ENCODE measurements at regions not wholly inside any gene's neighbourhood (a gene's known extent, or its start where the extent isn't known, plus 50 kb on each side); places are given as distances from the start of the nearest gene placed in this dataset.

DNA sequence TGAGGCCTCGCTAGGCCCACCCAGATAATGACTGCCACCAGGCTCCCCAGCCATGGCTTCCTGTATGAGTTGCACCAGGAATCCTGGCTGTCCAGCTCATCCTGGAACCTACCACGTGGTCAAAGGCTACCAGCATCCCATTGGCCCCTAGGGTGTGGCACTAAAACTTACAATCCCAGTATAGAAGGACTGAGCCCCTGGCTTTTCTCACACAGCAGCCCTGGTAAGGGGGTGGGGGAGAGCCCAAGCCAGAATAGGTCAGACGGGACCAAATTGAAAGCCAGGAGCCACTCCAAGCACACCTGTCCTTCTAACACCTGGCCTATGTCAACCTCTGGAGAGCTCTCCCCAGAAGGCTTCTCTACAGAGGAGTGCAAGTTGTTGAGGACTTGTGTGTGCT, 269.3 kb upstream of the AGTR2 start:
- TF ChIP-seq, protein P1, sequence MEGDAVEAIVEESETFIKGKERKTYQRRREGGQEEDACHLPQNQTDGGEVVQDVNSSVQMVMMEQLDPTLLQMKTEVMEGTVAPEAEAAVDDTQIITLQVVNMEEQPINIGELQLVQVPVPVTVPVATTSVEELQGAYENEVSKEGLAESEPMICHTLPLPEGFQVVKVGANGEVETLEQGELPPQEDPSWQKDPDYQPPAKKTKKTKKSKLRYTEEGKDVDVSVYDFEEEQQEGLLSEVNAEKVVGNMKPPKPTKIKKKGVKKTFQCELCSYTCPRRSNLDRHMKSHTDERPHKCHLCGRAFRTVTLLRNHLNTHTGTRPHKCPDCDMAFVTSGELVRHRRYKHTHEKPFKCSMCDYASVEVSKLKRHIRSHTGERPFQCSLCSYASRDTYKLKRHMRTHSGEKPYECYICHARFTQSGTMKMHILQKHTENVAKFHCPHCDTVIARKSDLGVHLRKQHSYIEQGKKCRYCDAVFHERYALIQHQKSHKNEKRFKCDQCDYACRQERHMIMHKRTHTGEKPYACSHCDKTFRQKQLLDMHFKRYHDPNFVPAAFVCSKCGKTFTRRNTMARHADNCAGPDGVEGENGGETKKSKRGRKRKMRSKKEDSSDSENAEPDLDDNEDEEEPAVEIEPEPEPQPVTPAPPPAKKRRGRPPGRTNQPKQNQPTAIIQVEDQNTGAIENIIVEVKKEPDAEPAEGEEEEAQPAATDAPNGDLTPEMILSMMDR (conservative IDR thresholded peaks at IDR 0.05; ENCODE audit: low read depth, low read length): no peak
- no peak for TF ChIP-seq EZH2 (IDR thresholded peaks at IDR 0.05; ENCODE audit: borderline replicate concordance, low read depth, low read length, poor library complexity, severe bottlenecking)

Measured in A673 (cell line).